GM12878 (cell line): ENCODE measurements at regions not wholly inside any gene's neighbourhood (a gene's known extent, or its start where the extent isn't known, plus 50 kb on each side); places are given as distances from the start of the nearest gene placed in this dataset.

ENCODE experiments used
- ATAC-seq: fragments of 200-7000 bp; cut with Tn5 transposase; 3 replicates; pipeline ENCODE4 v1.9.1; 2020; ENCODE audit warnings: mild to moderate bottlenecking, moderate library complexity
- BruUV-seq: library from RNA; stranded (reverse); fragments of 400-500 nt; replicated peaks from 2 replicates; lab custom pipeline; 2021; lab: Mats Ljungman, UMichigan
- CTCF ChIA-PET: fragments of 300-600 bp; sonication (Branson Sonifier 250); formaldehyde crosslinking; extraction: SDS; loops from one replicate; lab custom pipeline; 2021; ENCODE audit warnings: inconsistent platforms; lab: Yijun Ruan, JAX
- POLR2A ChIA-PET: fragments of 350-600 bp; formaldehyde crosslinking; extraction: SDS; loops from one replicate; lab custom pipeline; 2021; ENCODE audit warnings: inconsistent platforms; lab: Charles Lee
- RAD21 ChIA-PET: fragments of 300-600 bp; sonication (Branson Sonifier 250); formaldehyde crosslinking; loops from one replicate; lab custom pipeline; 2023; ENCODE audit warnings: antibody characterized with exemption; ENCODE audit not compliant: unreplicated experiment; lab: Charles Lee
- SMC1A ChIA-PET: fragments of 300-600 bp; sonication (Branson Sonifier 250); formaldehyde crosslinking; loops from one replicate; lab custom pipeline; 2023; ENCODE audit not compliant: unreplicated experiment, uncharacterized antibody; lab: Charles Lee
- DNase-seq: peaks from one replicate; pipeline ENCODE4 v3.0.0-alpha.2; 2011; ENCODE audit warnings: low read depth, low spot score
- FAIRE-seq: peaks from 3 replicates; lab custom pipeline; 2011; peaks lifted over from hg19 to GRCh38; lab: Jason Lieb, UNC
- H2AFZ ChIP-seq: 2 replicates; pipeline ENCODE4 v1.6.0; 2011; ENCODE audit warnings: low read depth, low read length, control low read depth; ENCODE audit not compliant: control insufficient read depth
- H3K27ac ChIP-seq: 2 replicates; pipeline ENCODE4 v1.5.1; 2011; ENCODE audit warnings: control low read depth; ENCODE audit not compliant: control insufficient read depth, insufficient read depth
- H3K27me3 ChIP-seq, 2 experiments: replicated peaks in 1 of 2; 2 replicates each; pipeline versions ENCODE4 v1.6.0 to v1.6.1; 2011; ENCODE audit warnings: low read length in 1 of 2; ENCODE audit not compliant: control insufficient read depth in 2 of 2, insufficient read depth in 2 of 2
- H3K36me3 ChIP-seq, 2 experiments: 2 replicates each; pipeline ENCODE4 v1.5.1; 2011; ENCODE audit warnings: low read length in 1 of 2; ENCODE audit not compliant: control insufficient read depth in 2 of 2, insufficient read depth in 2 of 2
- H3K4me1 ChIP-seq: 2 replicates; pipeline ENCODE4 v1.6.1; 2011; ENCODE audit warnings: mild to moderate bottlenecking, low read length, moderate library complexity, mixed read lengths; ENCODE audit not compliant: control insufficient read depth, insufficient read depth
- H3K4me2 ChIP-seq: 2 replicates; pipeline ENCODE4 v1.6.0; 2011; ENCODE audit warnings: control low read depth; ENCODE audit not compliant: control insufficient read depth, insufficient read depth
- H3K4me3 ChIP-seq: fragments of 200-600 bp; sonication (generic); 2 replicates; pipeline ENCODE4 v1.5.1; 2016
- H3K79me2 ChIP-seq: 2 replicates; pipeline ENCODE4 v1.6.0; 2011; ENCODE audit warnings: low read length; ENCODE audit not compliant: control insufficient read depth, insufficient read depth
- H3K9ac ChIP-seq: 2 replicates; pipeline ENCODE4 v1.8.0; 2011; ENCODE audit warnings: low read length, control low read depth, mixed read lengths; ENCODE audit not compliant: control insufficient read depth, insufficient read depth
- H3K9me3 ChIP-seq: replicated peaks from 3 replicates; pipeline ENCODE4 v1.5.1; 2011; ENCODE audit warnings: mild to moderate bottlenecking, low read length; ENCODE audit not compliant: control insufficient read depth, insufficient read depth
- H4K20me1 ChIP-seq: 2 replicates; pipeline ENCODE4 v1.6.0; 2011; ENCODE audit not compliant: control insufficient read depth, insufficient read depth
- EZH2 ChIP-seq: IDR thresholded peaks from 2 replicates; pipeline ENCODE4 v1.6.1; 2012; ENCODE audit warnings: low read depth, mild to moderate bottlenecking, control low read depth, inconsistent platforms, low read length, borderline replicate concordance; ENCODE audit not compliant: control insufficient read depth
- FOS ChIP-seq: IDR thresholded peaks from 3 replicates; pipeline ENCODE4 v1.6.1; 2011; ENCODE audit warnings: borderline replicate concordance; ENCODE audit not compliant: insufficient read length; ENCODE audit errors: extremely low read depth
- HCFC1 ChIP-seq: fragments of 150-350 bp; IDR thresholded peaks from 2 replicates; pipeline ENCODE4 v1.6.1; 2014; ENCODE audit warnings: low read length
- HDAC6 ChIP-seq: fragments of 200-600 bp; sonication (generic); IDR thresholded peaks from one replicate; pipeline ENCODE4 v1.8.0; 2017; ENCODE audit warnings: antibody characterized with exemption; ENCODE audit not compliant: unreplicated experiment
- LARP7 ChIP-seq: fragments of 450-650 bp; IDR thresholded peaks from 2 replicates; pipeline ENCODE4 v1.6.1; 2017; ENCODE audit warnings: mild to moderate bottlenecking
- PAX5 ChIP-seq: IDR thresholded peaks from 2 replicates; pipeline ENCODE4 v1.6.1; 2011; ENCODE audit warnings: low read depth, low read length, borderline replicate concordance
- RCOR1 ChIP-seq: conservative IDR thresholded peaks from 2 replicates; pipeline ENCODE4 v1.6.1; 2012; ENCODE audit warnings: low read depth, low read length, improper control_type of control experiment
- SIN3A ChIP-seq: IDR thresholded peaks from 2 replicates; pipeline ENCODE4 v1.6.1; 2012; ENCODE audit warnings: low read depth, low read length, improper control_type of control experiment
- SPI1 ChIP-seq: IDR thresholded peaks from 2 replicates; pipeline ENCODE4 v1.6.1; 2011; ENCODE audit warnings: low read depth, mild to moderate bottlenecking, low read length, moderate library complexity, borderline replicate concordance; ENCODE audit not compliant: insufficient read depth
- TARDBP ChIP-seq: IDR thresholded peaks from 2 replicates; pipeline ENCODE4 v1.6.1; 2016; ENCODE audit warnings: borderline replicate concordance
- ZNF274 ChIP-seq: IDR thresholded peaks from one replicate; pipeline ENCODE4 v1.8.0; 2011; ENCODE audit not compliant: insufficient read length, insufficient read depth
- WGBS: methylation state at CpG from one replicate; pipeline ENCODE4 v1.1.6; 2016; ENCODE audit warnings: low lambda C conversion rate; ENCODE audit not compliant: insufficient replicate concordance, insufficient coverage; ENCODE audit errors: missing lambda C conversion rate; 5-methylcytosine and 5-hydroxymethylcytosine counted together
- in situ Hi-C: fragments of 300-500 bp; cut with MboI; formaldehyde crosslinking; loops from 9 replicates; pipeline ENCODE4 v1.14.3; 2018; ENCODE audit warnings: mixed read lengths
- intact Hi-C: fragments of 100-400 bp; cut with micrococcal nuclease; formaldehyde crosslinking; loops from one replicate; pipeline ENCODE4 v1.14.2; 2022; ENCODE audit not compliant: unreplicated experiment
- TF ChIP-seq, protein P1 (sequence below): fragments of 450-650 bp; IDR thresholded peaks from 2 replicates; pipeline ENCODE4 v1.6.1; 2016; ENCODE audit warnings: mild to moderate bottlenecking

DNA sequence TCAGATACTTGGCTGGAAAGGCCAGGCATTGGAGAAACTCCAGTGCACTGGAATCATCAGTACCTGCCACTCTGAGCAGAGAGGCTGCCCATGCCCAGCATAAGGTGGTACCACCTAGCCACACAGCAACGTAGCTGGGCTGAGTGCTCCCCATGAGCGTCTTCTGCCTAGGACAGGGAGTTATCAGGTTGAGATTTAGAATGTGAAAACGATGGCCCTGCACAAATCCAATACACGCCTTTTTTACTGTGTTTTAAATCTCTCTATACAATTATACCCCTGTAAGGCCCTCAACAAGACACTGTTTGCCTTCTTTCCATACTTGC is 66.7 kb upstream of the PTGR2 start:
- 0% methylated on average over 4 of the region's 4 CpGs for WGBS
- H3K4me1 ChIP-seq, result peaks cover 52% of the 10 kb centered on the region
- H3K27ac ChIP-seq, result peak overlapping the region; percentile 94
- no peak overlapping the region for H2AFZ ChIP-seq
- H3K9me3 ChIP-seq, result no peaks in the 10 kb centered on the region
- no peak for ATAC-seq
- H3K9ac ChIP-seq, result peak overlapping the region; percentile 90
- SMC1A ChIA-PET, result interaction anchor here (1.3 to 10.7 kb wide), 9 partner anchors 13 to 56 kb away, joined by 3 to 280 read pairs (median 11); a partner anchor contains a TSS
- intact Hi-C loops, result loop anchor here (1.0 to 5.0 kb wide), 3 partner anchors 25 to 42 kb away; a partner anchor contains a TSS
- H3K4me3 ChIP-seq, result peak overlapping the region; percentile 97
- in situ Hi-C loops, result no loop called here
- DNase-seq, result no peak
- peaks cover 0 to 5% of the 10 kb centered on the region in 2 experiments; a peak in 2 of 4 replicates for H3K36me3 ChIP-seq
- FAIRE-seq, result no peak
- no peaks in the 10 kb centered on the region for H3K27me3 ChIP-seq
- POLR2A ChIA-PET, result interaction anchor here (0.5 to 10.2 kb wide), 8 partner anchors 12 to 647 kb away, joined by 3 to 260 read pairs (median 10); partner anchors contain the start of gene RIOX1
- no peak for TF ChIP-seq EZH2
- no peak for TF ChIP-seq HDAC6
- TF ChIP-seq ZNF274, result no peak
- no peak for TF ChIP-seq SIN3A
- TF ChIP-seq RCOR1, result no peak
- no peak for TF ChIP-seq LARP7
- TF ChIP-seq PAX5, result no peak
- TF ChIP-seq, protein P1, sequence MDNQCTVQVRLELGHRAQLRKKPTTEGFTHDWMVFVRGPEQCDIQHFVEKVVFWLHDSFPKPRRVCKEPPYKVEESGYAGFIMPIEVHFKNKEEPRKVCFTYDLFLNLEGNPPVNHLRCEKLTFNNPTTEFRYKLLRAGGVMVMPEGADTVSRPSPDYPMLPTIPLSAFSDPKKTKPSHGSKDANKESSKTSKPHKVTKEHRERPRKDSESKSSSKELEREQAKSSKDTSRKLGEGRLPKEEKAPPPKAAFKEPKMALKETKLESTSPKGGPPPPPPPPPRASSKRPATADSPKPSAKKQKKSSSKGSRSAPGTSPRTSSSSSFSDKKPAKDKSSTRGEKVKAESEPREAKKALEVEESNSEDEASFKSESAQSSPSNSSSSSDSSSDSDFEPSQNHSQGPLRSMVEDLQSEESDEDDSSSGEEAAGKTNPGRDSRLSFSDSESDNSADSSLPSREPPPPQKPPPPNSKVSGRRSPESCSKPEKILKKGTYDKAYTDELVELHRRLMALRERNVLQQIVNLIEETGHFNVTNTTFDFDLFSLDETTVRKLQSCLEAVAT, result no peak
- no peak for TF ChIP-seq FOS
- no peak for TF ChIP-seq TARDBP
- no peak for TF ChIP-seq HCFC1
- TF ChIP-seq SPI1, result no peak
- TF ChIP-seq, all 136 proteins: peak for 0
- BruUV-seq, result no TSS peak
- CTCF ChIA-PET, result interaction anchor here (0.9 to 8.2 kb wide), 11 partner anchors 12 to 56 kb away, joined by 4 to 91 read pairs (median 11); a partner anchor contains a TSS
- H3K79me2 ChIP-seq, result peaks cover 83% of the 10 kb centered on the region
- RAD21 ChIA-PET, result interaction anchor here (1.1 to 25.9 kb wide), 5 partner anchors 24 to 56 kb away, joined by 3 to 710 read pairs (median 16); a partner anchor contains a TSS
- H4K20me1 ChIP-seq, result no peaks in the 10 kb centered on the region
- H3K4me2 ChIP-seq, result peak overlapping the region; percentile 90
